Ascending aorta (tissue), 2 donors: ENCODE measurements at regions not wholly inside any gene's neighbourhood (a gene's known extent, or its start where the extent isn't known, plus 50 kb on each side); places are given as distances from the start of the nearest gene placed in this dataset.
"Not testable (repeated sequence)": the region's sequence is repeated elsewhere in the genome, so short reads cannot be mapped to it uniquely, and the experiment has no call there.

Experiments used
- DNase-seq, 2 donors: peaks; one replicate each; pipeline ENCODE4 v3.0.0-alpha.2; 2019; ENCODE audit warnings: low spot score in 2 of 2
- H3K27ac ChIP-seq, 2 donors: fragments of 200-600 bp; sonication (generic); one replicate each; pipeline ENCODE4 v1.5.1; 2016 to 2017; ENCODE audit warnings: mild to moderate bottlenecking in 1 of 2
- H3K27me3 ChIP-seq: fragments of 200-600 bp; sonication (generic); one replicate; pipeline ENCODE4 v1.5.1; 2017
- H3K36me3 ChIP-seq, 2 donors: fragments of 200-600 bp; sonication (generic); one replicate each; pipeline ENCODE4 v1.5.1; 2016
- H3K4me1 ChIP-seq, 2 donors: fragments of 200-600 bp; sonication (generic); one replicate each; pipeline ENCODE4 v1.5.1; 2016 to 2017; ENCODE audit warnings: mild to moderate bottlenecking in 1 of 2
- H3K4me3 ChIP-seq, 2 donors: fragments of 200-600 bp; sonication (generic); one replicate each; pipeline ENCODE4 v1.5.1; 2016 to 2017; ENCODE audit warnings: mild to moderate bottlenecking in 1 of 2
- H3K9me3 ChIP-seq, 2 donors: fragments of 200-600 bp; sonication (generic); one replicate each; pipeline ENCODE4 v1.5.1; 2016
- intact Hi-C: fragments of 100-400 bp; cut with DNase I; formaldehyde crosslinking; loops from one replicate; pipeline ENCODE4 v1.15.1; 2023
- TF ChIP-seq, protein P1 (sequence below), 3 experiments: fragments of 200-600 bp in 2 of 3; fragments of 450-650 bp in 1 of 3; sonication (generic) in 2 of 3; IDR thresholded peaks; one replicate each; pipeline ENCODE4 v1.5.1; 2016 to 2019; ENCODE audit warnings: antibody characterized with exemption in 3 of 3, mild to moderate bottlenecking in 1 of 3, moderate library complexity in 1 of 3

DNA sequence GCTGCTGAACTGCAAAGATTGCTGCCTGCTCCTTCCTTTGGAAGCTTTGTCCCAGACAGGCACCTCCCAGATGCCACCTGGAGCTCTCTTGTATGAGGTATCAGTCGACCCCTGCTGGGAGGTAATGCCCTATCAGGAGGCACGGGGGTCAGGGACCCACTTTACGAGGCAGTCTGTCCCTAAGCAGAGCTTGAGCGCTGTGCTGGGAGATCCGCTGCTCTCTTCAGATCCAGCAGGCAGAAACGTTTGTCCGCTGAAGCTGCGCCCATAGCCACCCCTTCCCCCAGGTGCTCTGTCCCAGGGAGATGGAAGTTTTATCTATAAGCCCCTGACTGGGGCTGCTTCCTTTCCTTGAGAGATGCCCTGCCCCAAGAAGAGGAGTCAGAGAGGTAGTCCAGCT is 197.5 kb downstream of the NAF1 start:
- DNase-seq: no peak
- H3K4me1 ChIP-seq: no peaks in the 10 kb centered on the region
- no peaks in the 10 kb centered on the region for H3K27me3 ChIP-seq
- TF ChIP-seq, protein P1, sequence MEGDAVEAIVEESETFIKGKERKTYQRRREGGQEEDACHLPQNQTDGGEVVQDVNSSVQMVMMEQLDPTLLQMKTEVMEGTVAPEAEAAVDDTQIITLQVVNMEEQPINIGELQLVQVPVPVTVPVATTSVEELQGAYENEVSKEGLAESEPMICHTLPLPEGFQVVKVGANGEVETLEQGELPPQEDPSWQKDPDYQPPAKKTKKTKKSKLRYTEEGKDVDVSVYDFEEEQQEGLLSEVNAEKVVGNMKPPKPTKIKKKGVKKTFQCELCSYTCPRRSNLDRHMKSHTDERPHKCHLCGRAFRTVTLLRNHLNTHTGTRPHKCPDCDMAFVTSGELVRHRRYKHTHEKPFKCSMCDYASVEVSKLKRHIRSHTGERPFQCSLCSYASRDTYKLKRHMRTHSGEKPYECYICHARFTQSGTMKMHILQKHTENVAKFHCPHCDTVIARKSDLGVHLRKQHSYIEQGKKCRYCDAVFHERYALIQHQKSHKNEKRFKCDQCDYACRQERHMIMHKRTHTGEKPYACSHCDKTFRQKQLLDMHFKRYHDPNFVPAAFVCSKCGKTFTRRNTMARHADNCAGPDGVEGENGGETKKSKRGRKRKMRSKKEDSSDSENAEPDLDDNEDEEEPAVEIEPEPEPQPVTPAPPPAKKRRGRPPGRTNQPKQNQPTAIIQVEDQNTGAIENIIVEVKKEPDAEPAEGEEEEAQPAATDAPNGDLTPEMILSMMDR (IDR thresholded peaks at IDR 0.05): no peak
- intact Hi-C loops: no loop called here
- no peak overlapping the region for H3K27ac ChIP-seq
- no peaks in the 10 kb centered on the region for H3K36me3 ChIP-seq
- H3K4me3 ChIP-seq: no peak overlapping the region
- no peaks in the 10 kb centered on the region for H3K9me3 ChIP-seq

DNA sequence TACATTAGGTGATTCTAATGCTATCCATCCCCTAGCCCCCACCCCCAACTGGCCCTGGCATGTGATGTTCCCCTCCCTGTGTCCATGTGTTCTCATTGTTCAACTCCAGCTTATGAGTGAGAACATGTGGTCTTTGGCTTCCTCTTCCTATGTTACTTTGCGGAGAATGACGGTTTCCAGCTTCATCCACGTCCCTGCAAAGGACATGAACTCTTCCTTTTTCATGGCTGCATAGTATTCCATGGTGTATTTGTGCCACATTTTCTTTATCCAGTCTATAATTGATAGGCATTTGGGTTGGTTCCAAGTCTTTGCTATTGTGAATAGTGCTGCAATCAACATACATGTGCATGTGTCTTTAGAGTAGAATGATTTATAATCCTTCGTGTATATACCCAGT is 200.7 kb downstream of the NAF1 start:
- H3K4me1 ChIP-seq, H3K27ac ChIP-seq, intact Hi-C loops, DNase-seq, H3K4me3 ChIP-seq, H3K27me3 ChIP-seq, H3K9me3 ChIP-seq, H3K36me3 ChIP-seq: not testable (repeated sequence)

DNA sequence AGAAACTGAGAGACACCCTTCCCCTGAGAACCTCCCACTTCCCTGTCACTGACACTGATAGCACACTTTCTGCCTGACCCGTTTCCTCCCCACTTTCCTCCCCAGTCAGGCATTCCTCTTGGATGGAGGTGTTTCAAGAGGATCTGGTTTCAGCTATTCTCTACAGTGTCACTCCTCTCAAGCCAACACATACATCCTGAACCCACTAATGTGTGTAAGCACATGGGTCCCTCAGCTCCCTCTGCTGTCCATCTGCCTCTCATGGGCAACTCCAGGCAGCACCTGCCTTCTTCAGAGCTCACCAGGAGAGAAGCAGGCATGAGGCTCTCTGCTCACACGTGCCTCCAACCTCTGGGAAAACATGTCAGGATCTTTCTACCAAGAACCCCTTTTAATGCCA is 207.6 kb downstream of the NAF1 start:
- H3K27ac ChIP-seq: no peak overlapping the region
- intact Hi-C loops: no loop called here
- no peaks in the 10 kb centered on the region for H3K36me3 ChIP-seq
- no peak overlapping the region for H3K4me3 ChIP-seq
- no peaks in the 10 kb centered on the region for H3K9me3 ChIP-seq
- no peak for DNase-seq
- no peaks in the 10 kb centered on the region for H3K4me1 ChIP-seq
- no peaks in the 10 kb centered on the region for H3K27me3 ChIP-seq
- TF ChIP-seq, protein P1 (IDR thresholded peaks at IDR 0.05): no peak

DNA sequence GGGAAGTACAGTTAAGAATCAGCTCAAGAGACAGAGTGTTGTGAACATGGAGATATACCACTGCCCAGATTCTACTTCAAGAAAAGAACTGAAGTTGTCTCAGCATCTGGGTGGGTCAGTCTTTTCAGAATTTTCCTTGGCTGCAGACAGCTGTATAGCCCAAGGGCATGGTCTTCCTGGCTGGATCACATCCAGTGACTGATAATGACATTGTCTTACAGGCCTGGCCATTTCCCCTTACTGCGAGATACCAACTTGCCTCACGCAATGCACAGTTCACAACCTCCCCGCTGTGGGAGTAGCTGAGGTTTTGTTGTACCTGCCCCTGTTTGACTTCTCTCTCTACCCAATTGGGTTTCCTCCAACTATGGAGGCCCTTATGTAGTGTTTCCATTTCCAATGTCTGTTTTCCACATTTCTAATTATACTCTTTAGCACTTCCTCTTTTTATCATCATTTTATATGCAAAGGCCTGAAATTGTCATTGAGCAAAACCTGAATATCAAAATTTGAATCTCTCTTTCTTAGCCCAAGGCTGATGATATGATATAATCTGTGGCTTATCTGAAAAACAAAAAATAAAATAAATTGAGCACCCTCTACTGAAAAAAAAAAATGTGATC is 209.1 kb downstream of the NAF1 start:
- TF ChIP-seq, protein P1 (IDR thresholded peaks at IDR 0.05): no peak
- Histone ChIP-seq H3K4me1 (no peaks in the 10 kb centered on the region), H3K9me3 (no peaks in the 10 kb centered on the region), H3K4me3 (no peak overlapping the region), H3K27ac (no peak overlapping the region), H3K36me3 (no peaks in the 10 kb centered on the region), H3K27me3 (no peaks in the 10 kb centered on the region)
- DNase-seq: no peak
- intact Hi-C loops: no loop called here

DNA sequence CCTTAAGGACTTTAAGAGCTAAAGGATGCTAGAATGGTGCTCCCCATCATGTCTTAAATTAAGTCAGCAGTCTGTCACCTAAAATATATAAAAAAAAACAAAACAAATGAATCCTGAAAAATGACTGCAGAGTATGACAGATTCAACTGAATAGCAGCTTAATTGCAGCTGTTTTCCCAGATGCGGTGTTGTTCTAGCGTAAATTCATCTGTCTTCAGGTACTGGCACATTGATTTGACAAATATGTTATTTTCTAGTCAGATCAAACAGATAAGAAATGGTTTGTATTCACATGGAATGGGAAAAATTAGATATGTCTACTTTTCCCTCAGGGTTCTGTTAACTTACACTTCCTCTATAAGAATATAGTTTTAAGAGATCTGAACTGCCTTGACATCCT is 211.7 kb downstream of the NAF1 start:
- Histone ChIP-seq H3K36me3 (no peaks in the 10 kb centered on the region), H3K27me3 (no peaks in the 10 kb centered on the region), H3K27ac (no peak overlapping the region), H3K4me1 (no peaks in the 10 kb centered on the region), H3K4me3 (no peak overlapping the region), H3K9me3 (no peaks in the 10 kb centered on the region)
- no peak for DNase-seq
- intact Hi-C loops: no loop called here
- TF ChIP-seq, protein P1 (IDR thresholded peaks at IDR 0.05): no peak

DNA sequence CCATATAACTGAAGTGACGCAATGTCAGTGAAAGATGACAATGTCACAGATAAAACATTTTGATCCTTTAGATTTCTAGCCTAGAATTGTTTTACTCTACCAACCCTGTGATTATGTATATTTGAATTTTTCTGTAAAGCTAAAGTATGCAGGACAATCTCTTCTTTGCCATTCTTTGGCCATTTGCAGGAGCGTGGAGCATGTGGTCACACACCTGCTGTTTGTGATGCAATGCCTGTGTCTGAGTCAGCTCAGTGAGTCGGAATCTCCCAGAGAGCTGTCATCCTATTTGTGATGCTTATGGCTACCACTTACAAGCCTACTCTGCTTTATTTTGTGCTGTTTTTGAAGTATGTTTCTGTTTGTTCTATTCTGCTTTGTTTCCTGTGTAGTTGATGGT is 214.5 kb downstream of the NAF1 start:
- TF ChIP-seq, protein P1 (IDR thresholded peaks at IDR 0.05): no peak
- intact Hi-C loops: no loop called here
- Histone ChIP-seq H3K4me3 (no peak overlapping the region), H3K36me3 (no peaks in the 10 kb centered on the region), H3K27me3 (no peaks in the 10 kb centered on the region), H3K4me1 (no peaks in the 10 kb centered on the region), H3K27ac (no peak overlapping the region), H3K9me3 (no peaks in the 10 kb centered on the region)
- DNase-seq: no peak
